H9 (cell line): ENCODE measurements at regions not wholly inside any gene's neighbourhood (a gene's known extent, or its start where the extent isn't known, plus 50 kb on each side); places are given as distances from the start of the nearest gene placed in this dataset.

Experiments
- DNase-seq: peaks from one replicate; pipeline ENCODE4 v3.0.0-alpha.2; 2017
- H2AFZ ChIP-seq: one replicate; pipeline ENCODE4 v1.6.1; 2013; ENCODE audit warnings: mild to moderate bottlenecking, low read length, control low read depth, moderate library complexity
- H2AK5ac ChIP-seq: 2 replicates; pipeline ENCODE4 v1.6.1; 2013; ENCODE audit warnings: low read length, control low read depth, mixed read lengths; ENCODE audit not compliant: insufficient read length
- H2BK120ac ChIP-seq: one replicate; pipeline ENCODE4 v1.6.1; 2013; ENCODE audit warnings: low read depth, mild to moderate bottlenecking, low read length, control low read depth, inconsistent platforms; ENCODE audit not compliant: poor library complexity, severe bottlenecking
- H2BK12ac ChIP-seq: 2 replicates; pipeline ENCODE4 v1.6.1; 2013; ENCODE audit warnings: low read length, control low read depth, mixed read lengths, low read depth; ENCODE audit not compliant: insufficient read length
- H2BK15ac ChIP-seq: 2 replicates; pipeline ENCODE4 v1.6.1; 2013; ENCODE audit warnings: low read depth, low read length, control low read depth
- H2BK20ac ChIP-seq: one replicate; pipeline ENCODE4 v1.6.1; 2013; ENCODE audit warnings: low read depth, mild to moderate bottlenecking, low read length, control low read depth, inconsistent platforms; ENCODE audit not compliant: poor library complexity, severe bottlenecking
- H2BK5ac ChIP-seq: 2 replicates; pipeline ENCODE4 v1.6.1; 2013; ENCODE audit warnings: low read length, control low read depth, mixed read lengths; ENCODE audit not compliant: insufficient read length
- H3K14ac ChIP-seq: 2 replicates; pipeline ENCODE4 v1.6.1; 2013; ENCODE audit warnings: low read length, control low read depth; ENCODE audit not compliant: insufficient read depth
- H3K18ac ChIP-seq: 2 replicates; pipeline ENCODE4 v1.6.1; 2013; ENCODE audit warnings: low read depth, mild to moderate bottlenecking, mixed read lengths, low read length, control low read depth; ENCODE audit not compliant: insufficient read length
- H3K23ac ChIP-seq: 2 replicates; pipeline ENCODE4 v1.6.1; 2013; ENCODE audit warnings: low read length, control low read depth, mixed read lengths, low read depth; ENCODE audit not compliant: insufficient read length
- H3K23me2 ChIP-seq: 2 replicates; pipeline ENCODE4 v1.6.1; 2013; ENCODE audit warnings: low read depth, mild to moderate bottlenecking, mixed read lengths, low read length, control low read depth; ENCODE audit not compliant: insufficient read length, poor library complexity, severe bottlenecking
- H3K27ac ChIP-seq: 2 replicates; pipeline ENCODE4 v1.5.1; 2013; ENCODE audit warnings: low read length, control low read depth, mixed read lengths, low read depth; ENCODE audit not compliant: insufficient read length
- H3K27me3 ChIP-seq: 2 replicates; pipeline ENCODE4 v1.6.1; 2013; ENCODE audit warnings: low read length, control low read depth, inconsistent platforms; ENCODE audit not compliant: insufficient read depth
- H3K4ac ChIP-seq: 2 replicates; pipeline ENCODE4 v1.6.1; 2013; ENCODE audit warnings: low read depth, mild to moderate bottlenecking, control low read depth, inconsistent platforms, low read length, moderate library complexity
- H3K4me1 ChIP-seq: 2 replicates; pipeline ENCODE4 v1.6.1; 2013; ENCODE audit warnings: low read length, control low read depth, inconsistent platforms; ENCODE audit not compliant: insufficient read depth
- H3K4me2 ChIP-seq: 2 replicates; pipeline ENCODE4 v1.6.1; 2013; ENCODE audit warnings: low read length, control low read depth, mixed read lengths; ENCODE audit not compliant: insufficient read length, insufficient read depth
- H3K56ac ChIP-seq: 2 replicates; pipeline ENCODE4 v1.6.1; 2013; ENCODE audit warnings: low read depth, mild to moderate bottlenecking, mixed read lengths, low read length, control low read depth; ENCODE audit not compliant: insufficient read length
- H3K79me1 ChIP-seq: 2 replicates; pipeline ENCODE4 v1.6.1; 2013; ENCODE audit warnings: low read depth, mild to moderate bottlenecking, moderate library complexity, low read length, control low read depth, inconsistent platforms; ENCODE audit not compliant: insufficient read depth, poor library complexity, severe bottlenecking
- H3K79me2 ChIP-seq: 2 replicates; pipeline ENCODE4 v1.6.1; 2013; ENCODE audit warnings: low read length, control low read depth, inconsistent platforms; ENCODE audit not compliant: insufficient read depth
- H3K9ac ChIP-seq: 2 replicates; pipeline ENCODE4 v1.6.1; 2013; ENCODE audit warnings: low read length, control low read depth, mixed read lengths; ENCODE audit not compliant: insufficient read length; ENCODE audit errors: extremely low read depth
- H3K9me3 ChIP-seq: one replicate; pipeline ENCODE4 v1.6.1; 2013; ENCODE audit warnings: low read depth, low read length, inconsistent platforms; ENCODE audit not compliant: control insufficient read depth
- H3T11ph ChIP-seq: one replicate; pipeline ENCODE4 v1.6.1; 2013; ENCODE audit warnings: mild to moderate bottlenecking, low read length, control low read depth, inconsistent platforms
- H4K20me1 ChIP-seq: one replicate; pipeline ENCODE4 v1.6.1; 2013; ENCODE audit not compliant: control insufficient read depth, insufficient read length, insufficient read depth
- H4K5ac ChIP-seq: 2 replicates; pipeline ENCODE4 v1.6.1; 2013; ENCODE audit warnings: low read depth, mild to moderate bottlenecking, mixed read lengths, low read length, control low read depth; ENCODE audit not compliant: insufficient read length
- H4K8ac ChIP-seq: replicated peaks from 2 replicates; pipeline ENCODE4 v1.6.1; 2013; ENCODE audit warnings: low read length, control low read depth, mixed read lengths, low read depth; ENCODE audit not compliant: insufficient read length
- H4K91ac ChIP-seq: 2 replicates; pipeline ENCODE4 v1.6.1; 2013; ENCODE audit warnings: low read depth, mild to moderate bottlenecking, moderate library complexity, mixed read lengths, low read length, control low read depth; ENCODE audit not compliant: insufficient read length
- H3K27ac Mint-ChIP-seq, 3 experiments: 2 replicates in 2 of 3; 3 replicates in 1 of 3; pipeline ENCODE4 v1.8.0; 2020 to 2021; ENCODE audit warnings: mixed read lengths in 3 of 3, mild to moderate bottlenecking in 1 of 3, moderate library complexity in 1 of 3
- H3K27me3 Mint-ChIP-seq: 2 replicates; pipeline ENCODE4 v1.8.0; 2021; ENCODE audit warnings: low read depth, mild to moderate bottlenecking, moderate library complexity, mixed read lengths
- H3K36me3 Mint-ChIP-seq, 3 experiments: 2 replicates in 2 of 3; 3 replicates in 1 of 3; pipeline ENCODE4 v1.8.0; 2020 to 2021; ENCODE audit warnings: low read depth in 3 of 3, mixed read lengths in 3 of 3; ENCODE audit not compliant: insufficient read depth in 1 of 3
- H3K4me1 Mint-ChIP-seq, 2 experiments: 2 replicates each; pipeline ENCODE4 v1.8.0; 2020; ENCODE audit warnings: mixed read lengths in 2 of 2
- H3K4me3 Mint-ChIP-seq, 2 experiments: 2 replicates in 1 of 2; 3 replicates in 1 of 2; pipeline ENCODE4 v1.8.0; 2020 to 2021; ENCODE audit warnings: mild to moderate bottlenecking in 2 of 2, mixed read lengths in 2 of 2, moderate library complexity in 1 of 2
- H3K9me3 Mint-ChIP-seq, 2 experiments: 2 replicates in 1 of 2; 3 replicates in 1 of 2; pipeline ENCODE4 v1.8.0; 2020; ENCODE audit warnings: mild to moderate bottlenecking in 2 of 2, mixed read lengths in 2 of 2, moderate library complexity in 1 of 2
- CTCF ChIP-seq: fragments of 200-600 bp; sonication (generic); conservative IDR thresholded peaks from 3 replicates; pipeline ENCODE4 v1.8.0; 2021; ENCODE audit warnings: antibody characterized with exemption, mild to moderate bottlenecking
- WGBS: extraction: QIAGEN DNeasy Blood & Tissue Kit; methylation state at CpG from one replicate; pipeline ENCODE4 v1.1.7; 2013; ENCODE audit warnings: missing lambda C conversion rate, low lambda C conversion rate, mixed read lengths; ENCODE audit not compliant: insufficient read length; ENCODE audit errors: extremely low coverage; 5-methylcytosine and 5-hydroxymethylcytosine counted together

GRCh38 chr2:207279520-207279919 is 113.8 kb upstream of the KLF7 start:
- Histone ChIP-seq H4K91ac (no peak overlapping the region), H3K79me1 (no peaks in the 10 kb centered on the region), H2BK120ac (no peak overlapping the region), H3K79me2 (no peaks in the 10 kb centered on the region), H2AFZ (no peak overlapping the region), H4K20me1 (no peaks in the 10 kb centered on the region), H3K27me3 (no peaks in the 10 kb centered on the region), H3K9me3 (no peaks in the 10 kb centered on the region), H3K56ac (no peak overlapping the region), H2AK5ac (no peak overlapping the region), H3K4ac (no peak overlapping the region), H3T11ph (no peak overlapping the region), H3K18ac (no peak overlapping the region), H3K4me1 (no peaks in the 10 kb centered on the region), H3K4me2 (no peak overlapping the region), H2BK12ac (no peak overlapping the region), H4K5ac (no peak overlapping the region), H3K23ac (no peak overlapping the region), H2BK15ac (no peak overlapping the region), H3K14ac (no peak overlapping the region), H4K8ac (no peak overlapping the region), H3K27ac (no peak overlapping the region), H2BK20ac (no peak overlapping the region), H3K9ac (no peak overlapping the region), H3K23me2 (no peaks in the 10 kb centered on the region), H2BK5ac (no peak overlapping the region)
- TF ChIP-seq CTCF, result no peak
- H3K4me3 Mint-ChIP-seq, result no peak overlapping the region
- no CpG with 5 or more reads among the region's 2 CpGs for WGBS
- no peak for DNase-seq
- H3K4me1 Mint-ChIP-seq, result peaks cover 14 to 16% of the 10 kb centered on the region in 2 experiments
- H3K27ac Mint-ChIP-seq, result no peak overlapping the region
- H3K9me3 Mint-ChIP-seq, result peaks cover 0 to 2% of the 10 kb centered on the region in 2 experiments; a peak in 2 of 5 replicates
- 0 out of 2 replicates have a peak, but pooled peaks cover 2% of the 10 kb centered on the region for H3K27me3 Mint-ChIP-seq
- no peaks in the 10 kb centered on the region for H3K36me3 Mint-ChIP-seq
